Adrenal gland (tissue), 5 donors: ENCODE measurements at regions not wholly inside any gene's neighbourhood (a gene's known extent, or its start where the extent isn't known, plus 50 kb on each side); places are given as distances from the start of the nearest gene placed in this dataset.

Experiments
- CTCF ChIP-seq, 6 experiments: fragments of 450-650 bp in 4 of 6; fragments of 200-600 bp in 2 of 6; sonication (generic) in 1 of 6; IDR thresholded peaks; 1 replicate in 5 of 6; 2 replicates in 1 of 6; pipeline versions ENCODE4 v1.5.1 to v1.8.0; 2016 to 2021; ENCODE audit warnings: antibody characterized with exemption in 6 of 6, mild to moderate bottlenecking in 2 of 6, moderate library complexity in 1 of 6
- POLR2A ChIP-seq, 2 donors: fragments of 450-650 bp; IDR thresholded peaks; one replicate each; pipeline ENCODE4 v1.6.1; 2017; ENCODE audit warnings: antibody characterized with exemption in 2 of 2, mild to moderate bottlenecking in 2 of 2, moderate library complexity in 1 of 2
- donor health status: DM: no; HTN: no; CAD: no.

- TF ChIP-seq CTCF (IDR thresholded peaks at IDR 0.05) = no peak
- TF ChIP-seq POLR2A (IDR thresholded peaks at IDR 0.05) = no peak
Observed at GRCh38 chr10:3424111-3424851, 251.7 kb upstream of the PITRM1 start.
